RKO (cell line): ENCODE measurements at regions not wholly inside any gene's neighbourhood (a gene's known extent, or its start where the extent isn't known, plus 50 kb on each side); places are given as distances from the start of the nearest gene placed in this dataset.

Source experiments
- DNase-seq: peaks from one replicate; pipeline ENCODE4 v3.0.0-alpha.2; 2016; ENCODE audit warnings: low spot score

- peak; percentile 64 for DNase-seq
Measured at GRCh38 chr3:109532257-109533216, 195.2 kb upstream of the DPPA4 start.

GRCh38 chr3:109545746-109546145, 208.4 kb upstream of the DPPA4 start:
- DNase-seq = no peak

GRCh38 chr3:109548192-109548938, 211.0 kb upstream of the DPPA4 start:
- peak; percentile 4 for DNase-seq

- no peak for DNase-seq
Measured at GRCh38 chr3:109553591-109554371, 216.4 kb upstream of the DPPA4 start.

- DNase-seq = no peak
Measured at GRCh38 chr3:109559389-109559788, 222.0 kb upstream of the DPPA4 start.

GRCh38 chr3:109563149-109563548, 225.8 kb upstream of the DPPA4 start:
- no peak for DNase-seq

GRCh38 chr3:109569135-109569846, 231.9 kb upstream of the DPPA4 start:
- no peak for DNase-seq

GRCh38 chr3:109570408-109570807, 233.1 kb upstream of the DPPA4 start:
- no peak for DNase-seq

- no peak for DNase-seq
Measured at GRCh38 chr3:109572301-109572700, 235.0 kb upstream of the DPPA4 start.

GRCh38 chr3:109596991-109597390, 259.6 kb upstream of the DPPA4 start:
- DNase-seq = no peak

GRCh38 chr3:109597444-109597843, 260.1 kb upstream of the DPPA4 start:
- no peak for DNase-seq

- DNase-seq = no peak
Measured at GRCh38 chr3:109607897-109608296, 270.6 kb upstream of the DPPA4 start.

- no peak for DNase-seq
Measured at GRCh38 chr3:109608574-109608973, 271.2 kb upstream of the DPPA4 start.

- DNase-seq = no peak
Measured at GRCh38 chr3:109618766-109619378, 281.5 kb upstream of the DPPA4 start.

GRCh38 chr3:109631897-109632296, 294.6 kb upstream of the DPPA4 start:
- DNase-seq = no peak

- no peak for DNase-seq
Measured at GRCh38 chr3:109640146-109640652, 302.9 kb upstream of the DPPA4 start.

- DNase-seq = no peak
Measured at GRCh38 chr3:109642025-109642424, 304.7 kb upstream of the DPPA4 start.

GRCh38 chr3:109643590-109643989, 306.2 kb upstream of the DPPA4 start:
- peak; percentile 86 for DNase-seq

GRCh38 chr3:109644332-109644731, 307.0 kb upstream of the DPPA4 start:
- no peak for DNase-seq

GRCh38 chr3:109644746-109645145, 307.4 kb upstream of the DPPA4 start:
- no peak for DNase-seq

- no peak for DNase-seq
Measured at GRCh38 chr3:109648027-109648426, 310.7 kb upstream of the DPPA4 start.
